Stimulated activated CD4-positive, alpha-beta T cell treated with anti-CD3 and anti-CD28 coated beads, Interleukin-4, amount 100 ng/mL, for 48 hours (primary cell): ENCODE measurements at regions not wholly inside any gene's neighbourhood (a gene's known extent, or its start where the extent isn't known, plus 50 kb on each side); places are given as distances from the start of the nearest gene placed in this dataset.
A peak's percentile ranks its signal among the peaks of the same experiment; 100 is the strongest.

ENCODE experiments used
- DNase-seq, 2 donors: peaks; one replicate each; pipeline ENCODE4 v3.0.0-alpha.2; 2020; ENCODE audit warnings: low read depth in 2 of 2

DNA sequence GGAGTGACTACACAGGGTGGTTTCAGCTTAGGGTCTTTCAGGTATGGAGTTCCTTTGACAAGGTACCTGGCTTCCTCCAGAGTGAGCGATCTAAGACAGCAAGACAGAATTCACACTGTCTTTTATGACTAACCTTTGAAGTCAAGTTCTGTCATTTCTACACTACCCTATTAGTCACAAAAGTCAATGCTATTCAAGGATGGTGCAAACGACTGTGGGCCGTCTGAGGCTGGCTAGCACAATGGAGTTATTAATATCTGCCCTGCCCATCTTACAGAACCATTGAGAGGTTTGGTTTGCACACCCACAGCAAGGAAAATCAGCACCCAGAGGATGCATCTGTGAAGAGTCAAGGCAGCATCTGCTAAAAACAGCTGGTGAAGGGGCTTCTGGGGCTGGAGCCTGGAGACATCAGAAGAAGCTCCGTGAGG, 62.9 kb upstream of the XCR1 start:
- DNase-seq = no peak

DNA sequence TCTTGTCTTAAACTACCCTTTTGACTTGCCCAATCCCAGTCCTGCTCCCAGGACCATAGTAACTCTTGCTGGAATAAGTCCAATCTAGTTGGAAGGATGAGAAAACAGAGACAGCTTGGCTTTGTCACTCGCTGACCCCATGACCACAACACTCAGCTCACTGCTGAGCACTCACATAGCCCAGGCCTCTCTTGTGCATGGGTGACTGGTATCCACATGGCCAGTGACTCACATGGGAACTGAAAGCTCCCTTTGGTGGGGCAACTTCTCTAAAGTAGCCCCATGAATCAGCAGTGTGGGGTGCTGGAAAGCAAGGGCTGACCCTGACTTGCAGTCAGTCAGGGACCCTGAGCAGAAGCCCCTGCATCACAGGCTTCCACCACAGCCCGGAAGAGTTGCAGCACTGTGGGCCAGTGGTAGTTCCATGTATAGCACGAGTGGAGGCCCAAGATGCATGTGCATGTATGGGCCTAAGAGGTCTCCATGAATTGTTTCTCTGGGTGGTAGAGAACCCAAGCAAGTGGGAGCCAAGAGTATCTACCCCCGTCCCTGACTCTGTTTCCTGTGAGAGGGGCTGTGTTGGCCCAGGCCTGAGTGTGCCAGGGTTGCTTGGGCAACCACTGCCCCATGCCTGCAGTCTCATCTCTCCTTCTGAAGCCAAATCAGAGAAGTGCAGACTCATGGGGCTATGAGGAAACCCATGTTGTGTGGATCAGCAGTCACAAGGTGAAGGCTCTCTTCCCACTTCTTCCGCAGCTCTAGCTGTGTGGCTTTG, 62.1 kb upstream of the XCR1 start:
- no peak for DNase-seq

DNA sequence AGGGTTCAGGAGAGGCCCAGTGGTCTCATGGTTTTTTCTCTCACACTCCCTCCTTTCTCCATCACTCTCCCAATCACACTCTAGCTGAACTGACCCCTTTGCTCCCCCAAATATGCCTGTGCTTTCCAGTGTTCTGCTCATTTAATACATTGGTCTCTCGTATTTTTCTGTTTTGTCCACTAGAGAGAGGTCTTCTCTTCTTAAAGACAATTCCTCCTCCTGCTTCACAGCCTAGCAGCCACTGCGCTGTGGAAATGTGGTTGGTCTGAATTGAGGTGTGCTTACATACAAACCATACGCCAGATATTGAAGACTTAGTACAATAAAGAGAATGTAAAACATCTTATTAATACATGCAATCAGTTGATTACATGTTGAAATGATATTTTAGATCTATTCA, 60.6 kb upstream of the XCR1 start:
- DNase-seq = no peak

DNA sequence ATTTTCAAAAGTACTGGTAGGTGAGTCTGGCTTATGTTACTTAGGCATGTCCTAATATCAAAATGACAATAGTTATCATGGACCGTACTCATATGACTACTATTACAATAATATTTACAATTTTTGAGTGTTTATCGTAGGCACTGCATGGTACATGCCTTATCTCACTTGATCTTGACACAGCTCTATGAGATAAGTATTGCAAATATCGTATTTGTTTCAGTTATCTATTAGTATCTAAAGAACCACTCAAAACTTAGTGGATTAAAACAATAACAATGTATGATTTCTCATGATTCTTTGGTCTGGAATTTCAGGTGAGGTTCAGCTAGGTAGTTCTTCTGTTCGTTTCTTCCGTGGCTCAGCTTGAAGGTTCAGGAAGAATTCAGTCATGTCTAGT, 59.7 kb upstream of the XCR1 start:
- DNase-seq = no peak

DNA sequence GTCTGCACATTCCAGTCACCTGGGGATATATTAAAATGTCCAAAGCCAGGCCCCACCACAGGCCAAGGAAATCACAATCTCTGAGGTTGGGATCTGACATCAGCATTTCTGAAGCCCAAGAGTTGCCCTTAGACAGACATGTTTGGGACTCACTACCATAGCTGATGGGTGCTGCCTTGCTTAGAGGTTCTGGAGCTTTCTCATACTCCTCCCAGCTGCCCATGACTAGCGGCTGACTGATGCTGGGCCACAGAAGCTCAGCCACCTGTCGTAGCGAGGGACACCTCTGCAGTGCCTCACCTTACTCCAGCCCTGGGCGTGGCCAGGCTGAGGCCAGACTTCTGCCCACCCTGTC, 58.8 kb upstream of the XCR1 start:
- DNase-seq = no peak

- DNase-seq = no peak
These were observed 58.3 kb upstream of the XCR1 start for GRCh38 chr3:46085421-46086082.

DNA sequence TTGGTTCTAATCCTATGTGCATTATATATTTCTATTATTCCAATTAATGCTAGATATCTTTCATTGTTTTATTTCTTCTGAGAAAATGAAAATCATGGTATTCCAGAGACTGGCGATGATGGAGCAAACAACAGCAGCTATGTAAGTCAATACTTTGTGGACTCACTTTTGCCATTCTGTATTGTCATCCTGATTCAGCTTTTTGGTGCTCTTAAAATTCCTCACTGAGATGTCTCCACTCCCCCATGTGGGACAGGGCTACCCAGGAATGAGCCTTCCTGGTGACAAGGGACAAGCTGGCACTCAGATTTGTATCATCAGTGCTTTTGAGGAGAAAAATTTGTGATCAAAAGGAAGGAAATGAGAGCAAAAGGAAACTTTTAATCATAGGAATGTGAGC, 56.7 kb upstream of the XCR1 start:
- no peak for DNase-seq

DNA sequence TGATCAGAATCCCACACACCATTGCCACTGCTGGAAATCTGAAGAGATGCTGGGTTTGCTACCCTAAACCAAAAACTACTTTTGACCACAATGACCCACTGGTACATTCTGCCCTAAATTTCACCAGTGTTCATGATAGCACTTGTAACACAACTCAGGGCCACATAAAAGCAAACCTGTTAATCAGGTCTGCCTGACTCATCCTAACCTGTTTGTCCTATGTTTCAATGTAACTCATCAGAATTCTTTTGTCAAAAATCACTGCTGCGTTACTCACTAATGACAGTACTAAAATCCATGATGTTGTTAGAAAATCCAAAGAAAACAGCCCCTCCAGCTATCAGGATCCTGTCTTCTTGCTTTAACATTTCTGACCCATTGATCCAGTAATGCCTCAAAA, 55.6 kb upstream of the XCR1 start:
- DNase-seq = no peak

DNA sequence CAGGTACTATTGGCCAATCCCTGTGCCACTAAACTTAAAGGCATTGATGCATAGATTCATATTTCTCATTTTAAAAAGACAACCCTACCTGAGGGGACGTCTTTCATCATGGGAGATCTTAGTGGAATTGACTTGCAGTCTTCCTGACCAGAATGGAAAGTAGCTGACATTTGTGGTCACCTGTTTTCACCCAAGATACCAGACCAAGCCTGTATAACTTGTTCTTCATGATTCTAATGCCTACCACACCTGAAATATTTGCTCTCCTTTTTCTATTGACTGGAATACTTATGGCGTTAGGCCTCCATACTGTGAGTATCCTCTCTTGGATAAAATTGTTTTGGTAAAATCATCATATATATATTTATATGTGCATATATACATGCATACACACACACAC, 54.7 kb upstream of the XCR1 start:
- DNase-seq = no peak

DNA sequence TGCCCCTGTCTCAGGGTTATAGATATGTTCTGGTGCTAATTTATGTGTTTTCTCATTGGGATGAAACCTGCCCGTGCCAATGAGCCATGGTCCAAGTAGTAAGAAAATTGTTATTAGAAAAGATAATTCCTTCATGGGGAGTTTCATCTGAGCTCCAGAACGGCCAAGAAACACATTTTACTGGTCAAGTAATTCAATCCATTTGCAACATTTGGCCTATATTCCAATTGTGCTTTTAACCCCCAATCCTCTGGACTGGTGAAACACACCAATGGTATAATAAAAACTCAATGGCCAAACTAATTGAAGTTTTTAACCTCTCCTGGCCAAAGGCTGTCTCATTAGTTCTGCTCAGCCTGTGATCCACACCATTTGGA, 53.7 kb upstream of the XCR1 start:
- no peak for DNase-seq

- DNase-seq = no peak
These were observed 53.1 kb upstream of the XCR1 start for GRCh38 chr3:46080124-46080968.

- DNase-seq = peak; percentile 84 to 87
These were observed 51.6 kb upstream of the XCR1 start for GRCh38 chr3:46078712-46079400.
